HG03457 (cell line): ENCODE measurements at regions not wholly inside any gene's neighbourhood (a gene's known extent, or its start where the extent isn't known, plus 50 kb on each side); places are given as distances from the start of the nearest gene placed in this dataset.

Source experiments
- ATAC-seq: cut with Tn5 transposase; IDR thresholded peaks from one replicate; pipeline ENCODE4 v1.9.1; 2021; ENCODE audit warnings: moderate number of reproducible peaks; ENCODE audit not compliant: unreplicated experiment

DNA sequence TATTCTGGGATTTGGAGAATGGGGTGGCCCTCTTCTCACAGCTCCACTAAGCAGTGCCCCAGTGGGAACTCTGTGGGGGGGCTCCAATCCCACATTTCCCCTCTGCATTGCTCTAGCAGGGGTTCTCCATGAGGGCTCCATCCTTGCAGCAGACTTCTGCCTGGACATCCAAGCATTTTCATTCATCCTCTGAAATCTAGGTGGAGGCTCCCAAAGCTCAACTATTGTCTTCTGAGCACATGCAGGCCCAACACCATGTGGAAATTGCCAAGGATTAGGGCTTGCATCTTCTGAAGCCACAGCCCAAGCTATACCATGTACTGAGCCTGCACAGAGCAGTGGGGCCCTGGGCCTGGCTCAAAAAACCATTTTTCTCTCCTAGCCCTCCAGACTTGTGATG is 162.4 kb upstream of the CWC22 start:
- no peak for ATAC-seq

DNA sequence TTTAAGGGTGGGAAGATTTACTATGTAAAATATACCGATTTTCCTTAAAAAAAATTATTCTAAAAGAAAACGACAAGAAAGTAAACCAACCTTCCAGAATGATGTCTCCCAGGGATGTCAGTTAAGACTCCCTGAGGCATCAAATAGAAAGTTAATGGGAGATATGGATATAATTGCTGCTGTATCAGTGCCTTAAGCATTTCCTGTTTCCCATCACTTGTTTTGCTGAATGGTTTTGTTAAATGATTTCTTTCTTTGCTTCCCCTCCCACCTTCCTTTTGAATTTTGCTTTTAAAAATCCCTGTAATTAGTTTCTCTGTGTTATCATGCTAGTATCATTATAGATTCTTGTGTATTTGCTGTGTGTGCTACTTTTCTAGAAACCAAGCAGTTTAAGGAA is 154.3 kb upstream of the CWC22 start:
- no peak for ATAC-seq

DNA sequence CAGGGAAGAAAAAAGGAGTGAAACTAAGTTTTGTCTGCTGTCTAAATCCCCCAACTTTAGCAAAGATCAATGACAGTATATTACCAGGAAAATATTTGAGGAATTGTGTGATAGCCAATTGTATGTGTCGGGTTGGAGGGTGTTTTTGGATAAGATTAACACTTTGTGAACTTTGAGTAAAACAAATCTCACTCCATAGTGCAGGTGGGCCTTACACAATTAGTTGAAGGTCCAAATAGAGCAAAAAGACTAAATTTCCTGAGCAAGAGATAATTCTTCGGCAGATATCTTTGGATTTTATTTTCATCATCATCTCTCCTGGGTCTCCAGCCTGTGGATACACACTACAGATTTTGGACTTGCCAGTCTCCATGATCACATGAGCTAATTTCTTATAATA is 152.8 kb upstream of the CWC22 start:
- ATAC-seq = no peak

DNA sequence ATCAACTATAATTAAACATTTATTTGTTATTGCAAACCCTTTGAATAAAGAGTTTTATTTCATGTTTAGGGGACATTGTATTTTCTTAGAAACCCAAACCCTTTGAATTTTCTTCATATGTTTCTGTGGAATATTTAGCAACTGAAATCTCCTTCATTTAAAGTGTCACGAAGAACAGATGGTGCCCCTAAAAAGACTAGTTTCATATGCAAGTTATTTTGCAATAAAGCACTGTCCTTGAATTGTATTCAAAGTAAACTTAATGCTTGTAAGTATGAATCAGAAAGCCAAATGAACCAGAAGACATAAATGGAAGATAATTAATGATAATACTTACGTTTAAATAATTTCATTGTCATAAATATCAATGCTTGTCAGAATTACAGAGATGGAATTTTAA is 151.9 kb upstream of the CWC22 start:
- no peak for ATAC-seq

DNA sequence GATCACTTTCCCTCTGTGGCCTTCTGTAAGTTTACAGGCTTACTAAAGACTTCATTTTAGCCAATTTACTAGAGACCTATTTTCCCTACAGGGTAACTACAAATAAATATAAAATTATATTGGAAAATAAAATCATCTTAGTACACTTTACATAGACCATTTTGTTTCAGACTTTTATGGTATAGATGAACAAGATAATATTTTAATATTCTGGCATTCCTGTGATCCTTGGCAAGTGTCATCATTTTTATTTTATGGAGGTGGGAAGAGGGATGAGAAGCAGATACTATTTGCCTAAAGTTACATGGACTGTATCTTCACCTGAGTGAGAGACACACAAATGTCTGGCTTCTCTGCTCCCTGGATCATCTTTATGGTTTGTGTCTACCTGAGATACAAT is 149.6 kb upstream of the CWC22 start:
- no peak for ATAC-seq

DNA sequence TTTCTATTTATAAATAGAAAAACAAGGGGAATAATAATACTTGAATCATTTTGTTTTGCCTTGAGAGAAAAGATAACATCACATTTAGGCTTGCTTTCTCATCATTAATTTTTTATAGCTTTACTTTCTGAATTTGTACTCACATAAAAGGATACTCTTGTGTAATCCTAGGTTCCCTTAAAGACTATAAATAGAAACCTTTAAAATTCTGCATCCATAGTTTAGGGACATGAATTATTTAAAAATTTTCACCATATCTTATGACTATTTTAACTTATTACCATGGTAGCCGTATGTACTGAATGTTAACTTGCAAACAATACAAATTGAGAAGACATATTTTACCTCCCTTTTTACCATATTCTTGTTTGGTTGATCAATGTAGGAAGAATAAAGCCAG is 143.5 kb upstream of the CWC22 start:
- no peak for ATAC-seq

DNA sequence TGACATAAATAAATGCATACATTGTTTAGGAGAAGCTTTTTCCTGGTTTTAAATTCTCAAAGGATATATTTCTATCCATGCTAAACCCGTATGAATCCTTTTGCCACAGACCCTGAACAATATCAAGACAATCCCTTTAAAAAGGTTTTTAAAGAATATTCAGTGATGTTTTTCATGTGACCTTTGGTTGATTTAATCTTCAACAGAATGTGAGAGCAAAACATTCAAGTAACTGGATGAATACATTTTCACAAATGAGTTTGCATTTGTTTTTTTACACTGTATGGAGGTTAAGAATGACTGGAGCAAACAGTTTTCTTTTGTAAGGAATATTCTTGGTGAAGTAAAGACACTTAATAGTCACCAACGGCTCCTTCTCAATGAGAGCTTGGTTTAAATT is 139.4 kb upstream of the CWC22 start:
- no peak for ATAC-seq

DNA sequence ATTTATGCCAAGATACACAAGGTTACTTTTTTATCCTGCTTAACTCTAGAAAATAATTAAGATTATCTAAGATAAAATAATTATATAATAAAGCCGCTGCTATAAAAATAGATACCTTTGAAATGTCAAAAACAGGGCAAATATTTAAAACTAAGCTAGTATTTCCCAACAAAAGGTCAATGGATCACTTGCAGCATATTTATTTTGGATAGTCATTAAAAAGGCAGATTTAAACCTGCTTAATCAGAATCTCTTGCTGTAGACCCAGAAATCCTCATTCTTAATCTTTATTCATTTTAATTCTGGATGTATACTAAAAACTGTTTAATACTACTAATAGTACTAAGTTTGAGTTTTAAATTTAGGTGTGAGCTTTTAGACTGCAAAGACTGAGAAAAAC is 139.0 kb upstream of the CWC22 start:
- no peak for ATAC-seq

DNA sequence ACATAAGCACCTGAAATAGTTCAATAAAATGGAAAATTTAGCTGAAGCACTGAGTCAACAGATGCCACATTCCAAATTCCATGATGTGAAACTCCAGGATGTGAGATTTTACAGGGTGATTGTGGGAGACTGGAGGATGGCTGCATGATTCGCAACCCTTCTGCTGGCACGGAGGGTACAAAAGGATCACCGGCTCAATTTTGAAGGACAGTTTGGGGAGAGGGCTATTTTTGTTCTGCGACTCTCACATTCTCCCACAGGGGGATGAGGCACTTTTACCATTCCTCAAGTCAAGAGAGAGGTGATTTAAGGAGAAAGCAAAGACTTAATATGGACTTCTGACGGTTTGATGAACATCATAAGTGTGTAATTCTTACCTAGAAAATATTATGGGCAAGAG is 138.1 kb upstream of the CWC22 start:
- no peak for ATAC-seq

DNA sequence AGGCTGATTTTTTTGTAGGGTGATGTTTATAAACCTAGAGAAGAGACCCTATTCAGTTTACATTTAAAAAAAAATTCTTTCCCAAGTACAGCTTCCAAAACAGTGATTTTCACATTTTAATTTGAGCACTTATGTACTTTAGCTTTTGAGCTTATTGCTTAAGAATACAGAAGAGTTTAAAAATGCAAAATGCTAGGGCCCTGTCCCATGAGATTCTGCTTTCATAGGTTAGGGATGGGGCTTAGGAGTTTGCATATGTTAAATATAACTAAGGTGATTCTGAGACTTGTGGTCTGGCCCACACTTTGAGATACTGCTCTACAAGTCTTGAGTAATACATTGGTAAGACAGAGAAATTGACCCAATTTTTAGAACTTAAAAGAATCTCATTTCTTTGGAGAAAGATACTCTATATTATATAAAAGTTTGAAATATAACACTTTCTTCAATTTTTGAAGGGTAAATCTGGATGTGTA is 137.3 kb upstream of the CWC22 start:
- ATAC-seq = no peak

DNA sequence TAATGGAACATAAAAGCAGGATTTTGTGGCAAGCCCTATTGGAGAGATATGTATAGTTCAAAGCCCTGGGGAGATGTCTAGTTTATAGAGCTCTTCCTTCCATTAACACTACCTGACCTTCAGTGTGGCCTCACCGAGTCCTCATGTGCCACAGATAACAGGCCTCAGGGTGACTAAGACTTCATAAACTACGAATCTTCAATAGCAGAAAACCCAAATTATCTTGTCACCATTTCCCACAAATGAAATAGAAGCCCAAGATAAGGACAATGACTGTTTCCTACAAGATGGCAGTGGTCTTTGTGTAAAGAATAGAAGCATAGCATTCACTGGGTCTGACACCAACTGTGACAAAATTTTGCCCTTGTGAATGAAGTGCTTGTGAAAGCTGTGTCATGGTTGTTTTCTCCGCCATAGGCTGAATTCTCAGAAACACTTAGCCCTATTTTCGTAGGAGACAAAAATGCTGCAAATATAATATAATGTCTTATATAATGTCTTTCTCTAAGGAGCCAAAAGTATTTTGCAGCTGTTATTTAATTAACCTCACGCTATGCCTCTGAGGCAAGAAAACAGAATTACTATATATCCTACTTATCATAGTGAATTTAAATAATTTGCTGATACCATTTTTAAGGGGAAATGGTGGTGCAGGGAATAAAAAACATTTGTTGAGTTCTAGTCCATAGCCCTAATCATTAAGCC is 136.7 kb upstream of the CWC22 start:
- ATAC-seq = no peak

DNA sequence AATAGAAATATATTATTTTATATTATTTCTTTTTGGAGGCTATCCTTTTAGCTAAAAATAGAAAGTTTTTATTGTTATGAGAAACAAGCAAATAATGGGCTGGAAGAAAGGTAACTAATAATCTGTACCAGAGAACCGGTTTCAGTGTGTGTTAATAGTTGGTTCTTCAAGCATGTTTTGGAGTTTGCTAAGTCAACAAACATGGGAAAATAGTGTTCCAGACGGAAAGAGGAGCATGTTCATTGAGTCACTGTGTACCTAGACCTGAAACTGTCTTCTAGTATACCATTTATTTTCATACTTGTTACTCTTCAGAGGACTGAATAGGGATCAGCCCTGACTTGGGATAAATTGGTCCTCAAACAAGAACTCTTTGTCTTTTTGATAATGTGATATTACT is 134.5 kb upstream of the CWC22 start:
- ATAC-seq = no peak

DNA sequence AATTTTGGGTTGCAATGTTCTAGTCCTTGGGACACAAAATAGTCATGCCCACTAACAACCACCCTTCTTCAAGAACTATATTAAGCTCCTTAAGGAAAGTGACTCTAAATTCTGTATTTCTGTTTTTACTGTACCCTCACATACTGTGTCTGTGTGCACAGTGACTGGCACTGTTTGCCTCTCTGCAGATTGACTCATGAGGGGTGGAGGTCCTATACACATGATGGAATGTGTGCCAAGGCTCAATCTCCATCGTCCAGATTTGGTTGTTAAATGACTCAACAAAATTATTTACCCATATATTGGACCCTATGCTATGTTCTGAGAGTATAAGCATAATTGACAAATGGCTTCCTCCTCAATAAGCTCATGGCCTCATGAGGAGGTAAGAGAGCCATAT is 126.6 kb upstream of the CWC22 start:
- no peak for ATAC-seq

DNA sequence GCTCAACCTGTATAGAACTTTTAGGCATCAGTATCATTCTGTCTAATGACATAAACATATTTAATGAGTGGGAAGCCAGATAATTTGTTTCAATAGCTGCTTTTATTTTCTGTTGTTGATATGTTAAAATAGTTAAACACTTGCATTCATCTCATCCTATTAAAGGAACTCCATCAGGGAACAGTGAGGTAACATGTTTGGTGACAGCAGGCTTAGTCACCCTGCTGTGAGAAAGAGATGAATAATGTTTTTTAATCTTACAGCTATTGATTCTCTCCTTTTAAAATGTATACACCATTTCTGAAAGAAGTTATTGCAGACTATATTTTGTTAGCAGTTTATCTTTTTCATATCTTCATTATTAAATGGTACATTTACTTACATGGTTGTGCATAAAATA is 123.3 kb upstream of the CWC22 start:
- ATAC-seq = no peak

DNA sequence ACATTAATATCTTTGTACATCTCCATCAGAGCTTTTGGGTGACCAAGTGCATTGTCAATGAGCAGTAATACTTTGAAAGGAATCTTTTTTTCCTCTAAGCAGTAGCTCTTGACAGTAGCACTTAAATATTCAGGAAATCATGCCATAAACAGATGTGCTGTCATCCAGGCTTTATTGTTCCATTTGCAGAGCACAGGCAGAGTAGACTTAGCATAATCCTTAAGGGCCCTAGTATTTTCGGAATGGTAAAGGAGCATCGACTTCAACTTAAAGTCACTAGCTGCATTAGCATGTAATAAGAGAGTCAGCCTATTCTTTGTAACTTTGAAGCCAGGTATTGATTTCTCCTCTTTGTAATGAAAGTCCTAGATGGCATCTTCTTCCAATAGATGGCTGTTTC is 121.8 kb upstream of the CWC22 start:
- no peak for ATAC-seq

DNA sequence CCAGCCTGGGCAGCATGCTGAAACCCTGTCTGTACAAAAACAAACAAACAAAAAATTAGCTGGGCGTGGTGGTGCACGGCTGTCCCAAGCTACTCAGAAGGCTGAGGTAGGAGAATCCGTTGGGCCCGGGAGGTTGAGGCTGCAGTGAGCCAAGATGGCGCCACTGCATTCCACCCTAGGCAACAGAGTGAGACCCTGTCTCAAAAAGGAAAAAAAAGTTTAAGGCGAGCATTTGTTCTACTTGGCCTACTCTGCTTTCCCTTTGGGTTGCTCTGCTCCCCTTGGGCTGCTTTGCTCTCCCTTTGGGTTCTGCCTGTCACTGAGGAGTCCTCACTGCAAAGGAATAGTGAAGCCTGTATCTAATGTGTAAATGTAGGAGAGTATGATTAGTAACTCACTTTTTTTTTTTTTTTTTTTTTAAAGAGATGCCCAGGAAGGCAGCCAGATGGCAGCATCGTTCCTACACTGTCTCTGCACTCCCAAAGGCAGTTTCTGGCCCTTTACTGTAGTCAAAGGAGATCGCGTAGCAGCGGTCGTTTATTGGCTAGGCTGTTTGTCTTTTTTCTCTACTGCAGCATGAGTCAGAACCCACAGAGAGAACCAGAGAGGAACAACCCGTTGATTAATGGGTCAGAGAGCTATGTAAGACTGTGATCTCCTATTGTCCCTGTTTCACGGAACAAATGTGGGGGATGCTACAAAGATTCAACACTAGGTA is 118.3 kb upstream of the CWC22 start:
- ATAC-seq = peak; percentile 83

DNA sequence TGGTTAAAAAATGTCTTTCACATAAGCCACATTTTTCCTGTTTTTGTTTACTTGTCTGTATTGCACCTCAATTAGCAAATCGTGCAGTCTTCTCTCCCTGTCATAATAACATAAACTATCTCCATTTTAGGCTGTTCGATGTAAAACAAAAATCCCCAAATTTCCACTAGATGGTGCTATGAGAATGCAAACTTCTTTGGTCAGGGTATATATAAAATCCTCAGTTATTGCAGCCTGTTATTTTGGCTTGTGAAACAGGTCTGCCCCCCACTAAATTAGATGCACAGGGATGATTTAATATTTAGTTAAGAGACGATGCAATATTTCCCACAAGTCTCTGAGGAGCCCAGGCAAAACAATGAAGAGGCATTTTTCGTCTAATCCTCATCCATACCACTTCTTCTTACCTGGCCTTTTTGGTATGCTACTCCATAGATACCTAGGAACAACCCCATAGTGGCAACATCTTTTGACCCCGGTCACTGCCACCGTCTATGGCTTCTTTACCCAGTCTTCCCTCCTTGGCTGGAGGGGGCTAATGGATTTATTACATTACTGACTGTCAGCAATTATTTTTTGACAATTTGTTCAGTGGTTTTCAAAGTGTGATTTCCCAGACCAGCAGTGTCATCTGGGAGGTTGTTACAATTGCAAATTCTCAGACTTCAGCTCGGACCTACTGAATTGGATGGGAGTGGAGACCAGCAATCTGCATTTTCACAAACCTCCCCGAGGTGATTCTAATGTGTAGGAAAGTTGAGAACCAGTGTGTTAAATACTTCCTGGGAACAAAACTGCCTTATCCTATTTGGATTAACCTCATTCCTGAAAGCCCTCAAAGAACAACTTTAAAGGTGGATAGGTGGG is 117.4 kb upstream of the CWC22 start:
- ATAC-seq = no peak

DNA sequence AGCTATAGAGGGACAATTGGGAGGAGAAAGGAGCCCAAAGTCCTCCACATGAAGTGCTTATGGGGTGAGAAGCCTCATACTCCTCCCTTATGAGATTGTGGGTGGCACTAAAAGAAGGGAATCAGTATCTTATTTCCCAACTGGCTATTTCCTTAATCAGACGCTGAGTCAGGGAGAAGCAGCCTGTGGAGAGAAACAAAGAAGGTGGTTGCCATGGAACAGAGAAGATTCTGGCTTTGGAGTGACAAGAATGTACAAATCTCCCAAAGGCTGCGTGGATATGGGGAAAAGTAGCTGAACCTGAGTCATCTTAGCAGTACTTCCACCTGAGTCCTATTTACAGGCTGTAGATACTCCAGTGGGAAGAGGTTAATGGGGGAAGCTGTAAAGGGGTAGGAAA is 115.8 kb upstream of the CWC22 start:
- ATAC-seq = no peak

DNA sequence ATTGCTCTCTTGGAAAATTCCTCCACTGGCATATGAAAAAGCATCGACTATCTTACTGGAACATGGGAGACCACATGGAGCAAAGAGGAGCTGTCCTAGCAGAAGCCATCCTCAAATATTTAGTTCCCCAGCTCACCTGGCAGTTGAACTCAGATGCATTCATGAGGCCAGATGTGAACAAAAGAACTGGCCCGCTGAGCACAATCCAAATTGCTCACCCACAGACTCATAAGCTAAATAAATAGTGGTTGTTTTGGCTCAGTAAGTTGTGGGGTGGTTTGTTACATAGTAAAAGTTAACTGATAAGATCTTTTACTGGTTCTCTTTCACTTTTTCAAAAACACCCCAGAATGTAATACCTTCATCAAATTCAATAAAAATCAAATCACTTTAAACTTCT is 108.6 kb upstream of the CWC22 start:
- ATAC-seq = no peak

DNA sequence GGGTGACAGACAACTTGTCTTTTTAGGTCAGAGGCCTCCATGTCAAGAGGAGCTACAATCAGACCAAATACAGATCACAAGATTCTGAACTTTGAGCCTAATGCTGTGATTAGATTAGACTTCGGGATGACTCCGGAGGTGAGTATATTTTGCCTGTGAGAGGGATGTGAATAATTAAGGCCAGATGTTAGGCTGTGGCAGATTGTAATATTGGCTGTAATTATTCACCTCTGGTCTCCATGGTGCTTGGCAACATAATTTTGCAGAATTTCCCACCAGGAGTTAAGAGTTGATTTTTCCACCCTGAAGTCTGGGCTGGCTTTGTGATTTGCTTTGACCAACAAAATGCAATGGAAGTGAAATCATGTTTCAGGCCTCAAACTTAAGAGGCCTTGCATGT is 108.2 kb upstream of the CWC22 start:
- ATAC-seq = no peak

DNA sequence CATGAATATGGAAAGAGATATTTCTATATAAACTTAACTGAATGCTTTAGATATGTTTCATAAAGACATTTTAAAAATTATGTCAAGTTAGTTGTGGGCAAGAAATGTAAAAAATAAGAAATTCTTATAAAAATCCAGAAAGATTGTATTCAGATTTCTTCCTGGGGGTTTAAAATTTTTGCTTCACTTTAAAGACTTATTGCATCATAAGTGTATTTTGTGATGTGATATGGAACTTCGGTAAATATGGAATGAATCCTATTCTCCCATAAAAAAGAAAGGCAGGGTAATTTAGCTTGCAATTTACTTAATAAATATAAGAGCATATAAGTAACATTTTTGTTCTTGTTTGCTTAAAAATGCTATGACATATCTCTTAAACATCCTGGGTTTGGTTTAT is 104.8 kb upstream of the CWC22 start:
- ATAC-seq = no peak

DNA sequence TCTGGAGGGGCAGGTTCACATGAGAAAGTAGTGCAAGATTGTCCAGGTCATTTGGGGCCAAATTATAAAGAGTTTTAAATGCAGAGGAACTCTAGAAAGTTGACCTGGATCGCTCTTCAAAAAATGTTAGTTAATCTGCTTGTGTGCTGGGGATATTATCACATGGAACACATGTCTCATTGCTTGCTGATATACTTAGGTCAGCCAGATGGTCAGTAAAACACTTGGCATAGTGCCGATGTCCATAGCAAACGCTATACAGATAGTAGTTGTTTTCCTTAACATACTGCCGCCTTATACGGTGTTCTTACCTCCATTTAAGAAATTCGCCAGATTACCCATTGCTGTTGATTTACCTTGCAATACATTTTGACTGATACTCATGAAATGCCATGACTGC is 103.4 kb upstream of the CWC22 start:
- no peak for ATAC-seq
